ENCODE measurements at regions not wholly inside any gene's neighbourhood (a gene's known extent, or its start where the extent isn't known, plus 50 kb on each side); places are given as distances from the start of the nearest gene placed in this dataset.

- Histone ChIP-seq H3K4me1 (replicated peaks in 1 of 4; ENCODE audit: control insufficient read depth in 3 of 4, insufficient read depth in 4 of 4, low read length in 3 of 4) (peaks cover 0 to 3% (median 0%) of the 10 kb centered on the region in 4 experiments; a peak in 4 of 7 replicates), H3K14ac (ENCODE audit: insufficient read length) (no peak overlapping the region), H3K4ac (replicated peaks; ENCODE audit: insufficient read length, low read depth, low read length) (no peak overlapping the region), H4K91ac (replicated peaks; ENCODE audit: insufficient read length, low read length) (no peak overlapping the region), H3K4me2 (ENCODE audit: insufficient read depth in 1 of 2, low read depth in 2 of 2, low read length in 2 of 2) (no peak overlapping the region), H3K79me1 (ENCODE audit: low read depth, low read length) (no peaks in the 10 kb centered on the region), H2BK12ac (ENCODE audit: low read depth, low read length) (no peak overlapping the region), H4K8ac (ENCODE audit: extremely low read depth, insufficient read depth, low read length) (no peak overlapping the region), H3K23ac (ENCODE audit: insufficient read length) (no peak overlapping the region), H2BK5ac (ENCODE audit: low read depth, low read length) (no peak overlapping the region), H3K27me3 (replicated peaks in 1 of 4; ENCODE audit: control insufficient read depth in 3 of 4, extremely low read depth in 1 of 4, insufficient read depth in 3 of 4, low read length in 3 of 4) (no peaks in the 10 kb centered on the region; a peak in 1 of 7 replicates), H3K9me3 (ENCODE audit: insufficient read depth in 2 of 2, low read depth in 1 of 2, low read length in 1 of 2) (no peaks in the 10 kb centered on the region), H2BK120ac (replicated peaks; ENCODE audit: low read depth, low read length) (no peak overlapping the region), H3K56ac (replicated peaks; ENCODE audit: insufficient read length, low read depth, low read length) (no peak overlapping the region), H2AFZ (ENCODE audit: low read length) (no peak overlapping the region), H3K27ac (ENCODE audit: low read depth, low read length) (no peak overlapping the region), H4K20me1 (replicated peaks in 1 of 2; ENCODE audit: control insufficient read depth in 1 of 2, insufficient read depth in 2 of 2, low read length in 2 of 2) (peaks cover 0 to 2% of the 10 kb centered on the region in 2 experiments), H2AK5ac (ENCODE audit: low read depth, low read length) (no peak overlapping the region), H2BK20ac (ENCODE audit: low read length) (no peak overlapping the region), H4K5ac (ENCODE audit: insufficient read length, low read depth, low read length) (no peak overlapping the region), H3K79me2 (ENCODE audit: control insufficient read depth in 1 of 2, insufficient read depth in 2 of 2, low read length in 2 of 2) (no peaks in the 10 kb centered on the region), H3K9ac (replicated peaks in 1 of 4; ENCODE audit: extremely low read depth in 1 of 4, low read depth in 3 of 4, low read length in 3 of 4) (no peak overlapping the region), H2BK15ac (ENCODE audit: low read length) (no peak overlapping the region), H3K4me3 (ENCODE audit: extremely low read depth in 1 of 4, insufficient read depth in 2 of 4, low read depth in 3 of 4, low read length in 4 of 4) (no peak overlapping the region), H3K18ac (ENCODE audit: extremely low read depth, low read length) (no peak overlapping the region), H3K23me2 (ENCODE audit: low read depth, low read length) (no peaks in the 10 kb centered on the region), H3K36me3 (ENCODE audit: control insufficient read depth in 2 of 4, insufficient read depth in 4 of 4, low read length in 3 of 4) (no peaks in the 10 kb centered on the region)
- ChIA-PET CTCF (ENCODE audit: partially characterized antibody) (interaction anchor here (0.9 to 3.9 kb wide), 7 partner anchors 10 to 111 kb away, joined by 3 to 19 read pairs (median 4); no protein-coding TSS in a partner anchor), POLR2A (ENCODE audit: partially characterized antibody) (no interaction called here)
- TF ChIP-seq ZNF274 (IDR thresholded peaks at IDR 0.05; ENCODE audit: borderline replicate concordance, extremely low read depth, low read length) = no peak
- no peak for TF ChIP-seq SIX5 (IDR thresholded peaks at IDR 0.05; ENCODE audit: low read depth, low read length)
- TF ChIP-seq GABPA (IDR thresholded peaks at IDR 0.05; ENCODE audit: borderline replicate concordance, insufficient read depth, low read length) = no peak
- TF ChIP-seq KDM5A (IDR thresholded peaks at IDR 0.05; ENCODE audit: low read length) = no peak
- no peak for TF ChIP-seq TAF7 (optimal IDR thresholded peaks at IDR 0.05; ENCODE audit: borderline replicate concordance, low read depth, low read length)
- TF ChIP-seq SP1 (IDR thresholded peaks at IDR 0.05; ENCODE audit: low read depth, low read length) = no peak
- no peak for TF ChIP-seq KDM4A (IDR thresholded peaks at IDR 0.05; ENCODE audit: low read depth, low read length, severe bottlenecking)
- TF ChIP-seq EZH2 (IDR thresholded peaks at IDR 0.05; ENCODE audit: low read depth, low read length, severe bottlenecking) = no peak
- TF ChIP-seq SUZ12 (IDR thresholded peaks at IDR 0.05; ENCODE audit: low read length) = no peak
- no peak for TF ChIP-seq BACH1 (IDR thresholded peaks at IDR 0.05; ENCODE audit: low read length)
- TF ChIP-seq BCL11A (IDR thresholded peaks at IDR 0.05; ENCODE audit: low read depth in 2 of 2, low read length in 2 of 2) = no peak
- no peak for TF ChIP-seq NANOG (IDR thresholded peaks at IDR 0.05; ENCODE audit: insufficient read depth, low read depth, low read length, poor library complexity, severe bottlenecking)
- DNase-seq (ENCODE audit: low read depth in 1 of 2, low spot score in 2 of 2) (peak in 1 of 2 experiments; percentile 19), FAIRE-seq (no peak)
- 95% methylated on average over 8 of the region's 8 CpGs; no CpG with 5 or more reads in 1 of the 2 experiments for WGBS, 2 experiments (ENCODE audit: extremely low coverage in 1 of 2, insufficient coverage in 1 of 2, insufficient read length in 1 of 2, insufficient replicate concordance in 2 of 2, low coverage in 1 of 2, low lambda C conversion rate in 2 of 2, missing lambda C conversion rate in 1 of 2)
These were observed 52.3 kb upstream of the BCL11B start for GRCh38 chr14:99324291-99324690.
